H1 (cell line): ENCODE measurements at regions not wholly inside any gene's neighbourhood (a gene's known extent, or its start where the extent isn't known, plus 50 kb on each side); places are given as distances from the start of the nearest gene placed in this dataset.

Source experiments
- CTCF ChIA-PET: fragments of 300-600 bp; sonication (Branson Sonifier 250); formaldehyde crosslinking; loops from one replicate; lab custom pipeline; 2021; ENCODE audit not compliant: partially characterized antibody; lab: Charles Lee
- POLR2A ChIA-PET: fragments of 300-600 bp; sonication (Branson Sonifier 250); formaldehyde crosslinking; loops from one replicate; lab custom pipeline; 2021; ENCODE audit warnings: inconsistent platforms; ENCODE audit not compliant: partially characterized antibody; lab: Charles Lee
- DNase-seq, 2 experiments: peaks; one replicate each; pipeline versions ENCODE4 v3.0.0 to v3.0.0-alpha.2; 2010 to 2022; ENCODE audit warnings: low spot score in 2 of 2, low read depth in 1 of 2, mixed read lengths in 1 of 2
- FAIRE-seq: peaks from 2 replicates; lab custom pipeline; 2011; peaks lifted over from hg19 to GRCh38; lab: Jason Lieb, UNC
- H2AFZ ChIP-seq: 2 replicates; pipeline ENCODE4 v1.8.1; 2012; ENCODE audit warnings: low read length, inconsistent platforms
- H2AK5ac ChIP-seq: 2 replicates; pipeline ENCODE4 v1.6.1; 2013; ENCODE audit warnings: low read depth, low read length
- H2BK120ac ChIP-seq: replicated peaks from 2 replicates; pipeline ENCODE3; 2013; ENCODE audit warnings: low read depth, low read length, inconsistent platforms
- H2BK12ac ChIP-seq: 2 replicates; pipeline ENCODE4 v1.6.1; 2013; ENCODE audit warnings: low read depth, low read length
- H2BK15ac ChIP-seq: 2 replicates; pipeline ENCODE4 v1.6.1; 2013; ENCODE audit warnings: low read length
- H2BK20ac ChIP-seq: 2 replicates; pipeline ENCODE4 v1.6.1; 2013; ENCODE audit warnings: low read length
- H2BK5ac ChIP-seq: 2 replicates; pipeline ENCODE4 v1.6.1; 2013; ENCODE audit warnings: low read depth, low read length
- H3K14ac ChIP-seq: 2 replicates; pipeline ENCODE4 v1.6.1; 2013; ENCODE audit warnings: inconsistent platforms; ENCODE audit not compliant: insufficient read length
- H3K18ac ChIP-seq: 2 replicates; pipeline ENCODE4 v1.6.1; 2013; ENCODE audit warnings: low read length; ENCODE audit errors: extremely low read depth
- H3K23ac ChIP-seq: 2 replicates; pipeline ENCODE4 v1.6.1; 2013; ENCODE audit warnings: inconsistent platforms; ENCODE audit not compliant: insufficient read length
- H3K23me2 ChIP-seq: 2 replicates; pipeline ENCODE4 v1.6.1; 2013; ENCODE audit warnings: low read depth, low read length
- H3K27ac ChIP-seq: 2 replicates; pipeline ENCODE4 v1.6.1; 2011; ENCODE audit warnings: low read depth, low read length, inconsistent platforms
- H3K27me3 ChIP-seq, 4 experiments: replicated peaks in 1 of 4; 1 replicate in 1 of 4; 2 replicates in 3 of 4; pipeline versions ENCODE4 v1.6.1 to v1.8.1; 2011 to 2013; ENCODE audit warnings: low read length in 3 of 4, mild to moderate bottlenecking in 3 of 4, inconsistent platforms in 2 of 4, mixed read lengths in 2 of 4, moderate library complexity in 1 of 4; ENCODE audit not compliant: control insufficient read depth in 3 of 4, insufficient read depth in 3 of 4; ENCODE audit errors: extremely low read depth in 1 of 4
- H3K36me3 ChIP-seq, 4 experiments: 2 replicates each; pipeline versions ENCODE4 v1.6.1 to v1.8.1; 2011 to 2013; ENCODE audit warnings: mild to moderate bottlenecking in 4 of 4, low read length in 3 of 4, moderate library complexity in 2 of 4, control low read depth in 1 of 4, inconsistent platforms in 1 of 4; ENCODE audit not compliant: insufficient read depth in 4 of 4, control insufficient read depth in 2 of 4
- H3K4ac ChIP-seq: replicated peaks from 2 replicates; pipeline ENCODE3; 2013; ENCODE audit warnings: low read length, low read depth, mixed read lengths, inconsistent platforms; ENCODE audit not compliant: insufficient read length
- H3K4me1 ChIP-seq, 4 experiments: replicated peaks in 1 of 4; 1 replicate in 1 of 4; 2 replicates in 3 of 4; pipeline versions ENCODE4 v1.6.1 to v1.8.1; 2011 to 2013; ENCODE audit warnings: low read length in 3 of 4, inconsistent platforms in 2 of 4, mixed read lengths in 1 of 4; ENCODE audit not compliant: insufficient read depth in 4 of 4, control insufficient read depth in 3 of 4
- H3K4me2 ChIP-seq, 2 experiments: 2 replicates each; pipeline versions ENCODE4 v1.6.1 to v1.8.1; 2011 to 2013; ENCODE audit warnings: low read depth in 2 of 2, low read length in 2 of 2, control low read depth in 1 of 2, inconsistent platforms in 1 of 2, mild to moderate bottlenecking in 1 of 2; ENCODE audit not compliant: insufficient read depth in 1 of 2
- H3K4me3 ChIP-seq, 4 experiments: fragments of 200-600, 300-600 bp in 1 of 4; sonication (generic), shearing (Covaris generic), sonication (Bioruptor Twin) in 1 of 4; 2 replicates each; pipeline versions ENCODE4 v1.5.1 to v1.8.1; 2011 to 2016; ENCODE audit warnings: low read length in 4 of 4, low read depth in 3 of 4, control low read depth in 2 of 4, inconsistent platforms in 2 of 4, mild to moderate bottlenecking in 2 of 4, mixed read lengths in 1 of 4, moderate library complexity in 1 of 4; ENCODE audit not compliant: insufficient read depth in 2 of 4; ENCODE audit errors: extremely low read depth in 1 of 4
- H3K56ac ChIP-seq: replicated peaks from 2 replicates; pipeline ENCODE3; 2013; ENCODE audit warnings: low read depth, mild to moderate bottlenecking, mixed read lengths, low read length, inconsistent platforms; ENCODE audit not compliant: insufficient read length
- H3K79me1 ChIP-seq: 2 replicates; pipeline ENCODE4 v1.6.1; 2013; ENCODE audit warnings: low read depth, low read length, control low read depth
- H3K79me2 ChIP-seq, 2 experiments: 2 replicates each; pipeline versions ENCODE4 v1.6.1 to v1.8.1; 2012 to 2013; ENCODE audit warnings: low read length in 2 of 2, mild to moderate bottlenecking in 2 of 2, inconsistent platforms in 1 of 2; ENCODE audit not compliant: insufficient read depth in 2 of 2, control insufficient read depth in 1 of 2
- H3K9ac ChIP-seq, 4 experiments: replicated peaks in 1 of 4; 1 replicate in 1 of 4; 2 replicates in 3 of 4; pipeline versions ENCODE4 v1.6.1 to v1.8.1; 2011 to 2013; ENCODE audit warnings: low read depth in 3 of 4, low read length in 3 of 4, control low read depth in 2 of 4, mild to moderate bottlenecking in 2 of 4, moderate library complexity in 2 of 4, inconsistent platforms in 1 of 4; ENCODE audit errors: extremely low read depth in 1 of 4
- H3K9me3 ChIP-seq, 2 experiments: 2 replicates each; pipeline versions ENCODE4 v1.6.1 to v1.8.1; 2012 to 2013; ENCODE audit warnings: mild to moderate bottlenecking in 2 of 2, moderate library complexity in 2 of 2, control low read depth in 1 of 2, inconsistent platforms in 1 of 2, low read depth in 1 of 2, low read length in 1 of 2, mixed read lengths in 1 of 2; ENCODE audit not compliant: insufficient read depth in 2 of 2
- H4K20me1 ChIP-seq, 2 experiments: replicated peaks in 1 of 2; 2 replicates each; pipeline versions ENCODE3 to v1.8.1; 2011 to 2013; ENCODE audit warnings: inconsistent platforms in 2 of 2, low read length in 2 of 2, mild to moderate bottlenecking in 1 of 2; ENCODE audit not compliant: insufficient read depth in 2 of 2, control insufficient read depth in 1 of 2
- H4K5ac ChIP-seq: 2 replicates; pipeline ENCODE4 v1.6.1; 2013; ENCODE audit warnings: low read length, low read depth, mixed read lengths, inconsistent platforms; ENCODE audit not compliant: insufficient read length
- H4K8ac ChIP-seq: 2 replicates; pipeline ENCODE4 v1.8.0; 2013; ENCODE audit warnings: mild to moderate bottlenecking, moderate library complexity, low read length, inconsistent platforms; ENCODE audit not compliant: insufficient read depth; ENCODE audit errors: extremely low read depth
- H4K91ac ChIP-seq: replicated peaks from 2 replicates; pipeline ENCODE3; 2013; ENCODE audit warnings: low read length, mixed read lengths, inconsistent platforms; ENCODE audit not compliant: insufficient read length
- CREB1 ChIP-seq: IDR thresholded peaks from 2 replicates; pipeline ENCODE4 v1.6.1; 2012; ENCODE audit warnings: inconsistent platforms
- JUN ChIP-seq: IDR thresholded peaks from 2 replicates; pipeline ENCODE4 v1.6.1; 2011; ENCODE audit warnings: low read depth, mild to moderate bottlenecking, improper control_type of control experiment, low read length
- RXRA ChIP-seq: IDR thresholded peaks from 2 replicates; pipeline ENCODE4 v1.6.1; 2011; ENCODE audit warnings: low read depth, mild to moderate bottlenecking, low read length, moderate library complexity; ENCODE audit not compliant: insufficient read depth
- SP2 ChIP-seq: IDR thresholded peaks from 2 replicates; pipeline ENCODE4 v1.6.1; 2012; ENCODE audit warnings: mild to moderate bottlenecking, low read length, inconsistent platforms
- SRF ChIP-seq: IDR thresholded peaks from 2 replicates; pipeline ENCODE4 v1.6.1; 2011; ENCODE audit warnings: mild to moderate bottlenecking, low read depth, low read length, moderate library complexity
- ZNF274 ChIP-seq: IDR thresholded peaks from 2 replicates; pipeline ENCODE4 v1.7.0; 2012; ENCODE audit warnings: low read length, borderline replicate concordance; ENCODE audit errors: extremely low read depth
- WGBS, 2 experiments: shearing (Covaris generic) in 1 of 2; methylation state at CpG; one replicate each; pipeline versions ENCODE4 v1.1.6 to v1.1.7; 2013 to 2015; ENCODE audit warnings: low lambda C conversion rate in 2 of 2, mixed read lengths in 2 of 2, inconsistent platforms in 1 of 2, low coverage in 1 of 2, missing lambda C conversion rate in 1 of 2; ENCODE audit not compliant: insufficient replicate concordance in 2 of 2, insufficient coverage in 1 of 2, insufficient read length in 1 of 2; ENCODE audit errors: extremely low coverage in 1 of 2, missing lambda C conversion rate in 1 of 2; 5-methylcytosine and 5-hydroxymethylcytosine counted together

DNA sequence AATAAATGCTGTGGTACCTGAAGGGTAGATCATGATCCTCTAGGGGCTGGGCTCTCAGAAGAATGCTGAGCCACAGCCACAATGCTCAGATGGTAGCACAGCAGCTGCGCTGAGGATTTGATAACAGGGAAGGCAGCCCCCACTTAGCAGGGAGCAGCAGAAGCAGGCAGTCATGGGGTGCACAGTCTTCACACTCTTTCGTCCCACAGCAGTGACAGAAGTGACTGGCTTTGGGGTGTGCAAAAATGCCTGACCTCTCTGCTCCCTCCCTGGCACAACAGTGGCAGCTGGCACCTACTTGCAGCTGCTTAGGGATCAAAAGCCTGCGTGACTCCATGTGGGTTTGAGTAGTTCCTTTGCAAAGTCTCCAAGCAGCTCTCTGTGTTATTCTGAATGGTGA is 1349.8 kb upstream of the RAG2 start:
- Histone ChIP-seq H3K9me3 (no peaks in the 10 kb centered on the region), H2AK5ac (no peak overlapping the region), H4K5ac (no peak overlapping the region), H3K23ac (no peak overlapping the region), H3K36me3 (no peaks in the 10 kb centered on the region), H3K27ac (no peak overlapping the region), H3K27me3 (no peaks in the 10 kb centered on the region), H3K79me2 (no peaks in the 10 kb centered on the region), H3K4me2 (no peak overlapping the region), H3K79me1 (no peaks in the 10 kb centered on the region), H2BK20ac (no peak overlapping the region), H3K4ac (no peak overlapping the region), H3K14ac (no peak overlapping the region), H2AFZ (peak overlapping the region; percentile 72; the same call in 1 of the 2 replicates), H2BK120ac (no peak overlapping the region), H4K8ac (no peak overlapping the region), H2BK12ac (no peak overlapping the region), H2BK15ac (no peak overlapping the region), H2BK5ac (no peak overlapping the region), H3K23me2 (no peaks in the 10 kb centered on the region; the same call in 1 of the 2 replicates), H3K4me1 (no peaks in the 10 kb centered on the region), H3K9ac (no peak overlapping the region), H4K91ac (no peak overlapping the region), H3K4me3 (no peak overlapping the region), H3K18ac (no peak overlapping the region), H3K56ac (no peak overlapping the region), H4K20me1 (no peaks in the 10 kb centered on the region)
- CTCF ChIA-PET, result interaction anchor here (0.7 to 0.8 kb wide), 3 partner anchors 8 to 405 kb away, joined by 3 read pairs; no protein-coding TSS in a partner anchor
- FAIRE-seq (no peak), DNase-seq (no peak)
- POLR2A ChIA-PET, result no interaction called here
- TF ChIP-seq JUN (no peak), ZNF274 (no peak), SRF (no peak), CREB1 (no peak), SP2 (no peak), RXRA (no peak)
- 100% methylated on average over 3 of the region's 3 CpGs; no CpG with 5 or more reads in 1 of the 2 experiments for WGBS, 2 experiments
